ENCODE measurements at regions not wholly inside any gene's neighbourhood (a gene's known extent, or its start where the extent isn't known, plus 50 kb on each side); places are given as distances from the start of the nearest gene placed in this dataset.

DNA sequence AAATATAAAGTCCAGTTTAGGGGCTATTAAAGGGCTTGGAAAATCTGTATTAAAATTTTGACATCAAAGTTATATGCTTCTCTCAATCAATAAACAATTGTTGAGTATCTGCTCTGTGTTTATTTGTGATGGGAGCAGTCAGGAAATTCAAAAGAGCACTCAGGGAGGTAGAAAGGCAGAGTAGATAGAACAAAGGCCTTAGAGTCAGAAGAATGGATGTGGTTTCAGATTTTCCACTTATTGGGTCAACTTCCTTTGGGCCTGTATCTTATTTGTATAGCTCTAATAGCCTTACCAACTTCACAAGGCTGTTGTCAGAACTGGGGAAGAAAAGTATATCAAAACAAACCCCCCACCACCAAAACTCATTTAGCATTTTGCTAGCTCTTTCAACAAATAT lies 302.6 kb downstream of the SPRY2 start:
- TF ChIP-seq POLR2AphosphoS5 (IDR thresholded peaks at IDR 0.05): no peak
- TF ChIP-seq, protein P1, sequence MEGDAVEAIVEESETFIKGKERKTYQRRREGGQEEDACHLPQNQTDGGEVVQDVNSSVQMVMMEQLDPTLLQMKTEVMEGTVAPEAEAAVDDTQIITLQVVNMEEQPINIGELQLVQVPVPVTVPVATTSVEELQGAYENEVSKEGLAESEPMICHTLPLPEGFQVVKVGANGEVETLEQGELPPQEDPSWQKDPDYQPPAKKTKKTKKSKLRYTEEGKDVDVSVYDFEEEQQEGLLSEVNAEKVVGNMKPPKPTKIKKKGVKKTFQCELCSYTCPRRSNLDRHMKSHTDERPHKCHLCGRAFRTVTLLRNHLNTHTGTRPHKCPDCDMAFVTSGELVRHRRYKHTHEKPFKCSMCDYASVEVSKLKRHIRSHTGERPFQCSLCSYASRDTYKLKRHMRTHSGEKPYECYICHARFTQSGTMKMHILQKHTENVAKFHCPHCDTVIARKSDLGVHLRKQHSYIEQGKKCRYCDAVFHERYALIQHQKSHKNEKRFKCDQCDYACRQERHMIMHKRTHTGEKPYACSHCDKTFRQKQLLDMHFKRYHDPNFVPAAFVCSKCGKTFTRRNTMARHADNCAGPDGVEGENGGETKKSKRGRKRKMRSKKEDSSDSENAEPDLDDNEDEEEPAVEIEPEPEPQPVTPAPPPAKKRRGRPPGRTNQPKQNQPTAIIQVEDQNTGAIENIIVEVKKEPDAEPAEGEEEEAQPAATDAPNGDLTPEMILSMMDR (IDR thresholded peaks at IDR 0.05): no peak
